HG02970 (cell line): ENCODE measurements at regions not wholly inside any gene's neighbourhood (a gene's known extent, or its start where the extent isn't known, plus 50 kb on each side); places are given as distances from the start of the nearest gene placed in this dataset.

Experiments
- ATAC-seq: cut with Tn5 transposase; IDR thresholded peaks from one replicate; pipeline ENCODE4 v1.9.1; 2021; ENCODE audit warnings: mild to moderate bottlenecking, moderate library complexity, moderate number of reproducible peaks; ENCODE audit not compliant: unreplicated experiment, low FRiP score

DNA sequence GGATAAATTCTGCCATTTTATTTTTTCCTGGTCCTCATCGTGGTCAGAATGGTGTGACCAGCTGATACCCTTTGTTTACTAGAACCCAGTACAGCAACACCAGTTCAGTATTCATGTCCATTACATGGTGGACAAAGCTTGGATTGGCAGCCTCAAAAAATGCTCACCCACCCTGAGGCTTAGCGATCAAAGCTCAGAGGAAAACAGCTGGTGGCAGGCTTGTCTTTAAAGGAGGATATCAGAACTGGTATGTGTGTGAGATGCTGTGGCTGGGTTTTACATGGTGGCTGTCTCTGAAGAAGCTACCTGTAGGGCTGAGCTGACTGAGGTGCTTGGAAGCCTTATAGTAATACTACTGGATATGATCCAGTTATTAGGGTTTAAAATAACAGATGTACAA lies 471.1 kb upstream of the MEX3C start:
- no peak for ATAC-seq

DNA sequence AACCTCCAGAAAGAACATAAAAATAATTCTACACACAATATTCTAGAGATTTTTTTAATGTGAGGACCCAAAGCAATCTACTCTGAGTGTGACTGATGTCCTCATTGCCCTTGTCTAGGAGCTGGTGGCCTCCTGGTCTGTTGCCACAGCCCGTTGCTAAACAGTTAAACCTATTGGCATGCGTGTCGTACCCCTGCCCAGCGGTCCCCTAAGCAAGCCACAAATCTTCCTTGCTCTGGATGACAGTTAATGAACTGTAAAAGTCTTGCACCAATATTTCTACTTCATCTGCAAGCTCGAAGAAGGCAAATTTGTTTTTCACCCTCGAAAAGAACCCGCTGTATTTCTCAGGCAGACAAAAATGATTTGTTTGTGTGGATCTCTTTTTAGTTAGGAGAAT lies 489.1 kb upstream of the MEX3C start:
- no peak for ATAC-seq

DNA sequence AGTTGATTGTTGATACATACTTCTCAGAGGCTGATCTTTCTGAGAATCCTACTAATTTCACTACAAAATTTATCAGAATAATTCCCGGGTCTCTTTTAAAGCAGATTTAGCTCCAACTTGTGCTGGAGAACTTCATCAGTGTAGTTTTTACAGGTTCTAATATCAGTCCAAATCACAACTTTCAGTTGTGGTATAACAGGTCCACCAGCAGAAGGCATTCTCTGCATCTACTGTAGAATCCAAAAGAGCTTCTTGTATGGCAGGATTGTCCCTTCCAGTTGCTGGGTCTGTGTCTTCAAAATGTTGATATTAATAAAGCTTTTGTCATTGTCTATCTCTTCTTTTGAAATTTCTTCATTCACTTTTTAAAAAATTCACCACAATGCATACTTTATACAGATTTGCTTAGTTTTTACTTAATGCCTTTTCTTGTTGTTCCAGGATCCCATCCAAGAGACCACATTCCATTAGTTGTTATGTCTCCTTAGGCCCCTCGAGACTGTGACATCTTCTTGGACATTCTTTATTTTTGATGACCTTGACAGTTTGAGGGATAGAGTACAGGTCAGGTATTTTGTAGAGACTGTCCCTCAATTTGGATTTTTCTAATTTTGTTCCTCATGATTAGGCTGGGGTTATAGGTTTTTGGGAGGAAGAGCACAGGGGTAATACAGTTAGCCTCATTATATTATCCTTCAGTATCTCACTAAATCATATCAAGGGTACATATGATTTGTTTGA lies 490.5 kb upstream of the MEX3C start:
- ATAC-seq: no peak

DNA sequence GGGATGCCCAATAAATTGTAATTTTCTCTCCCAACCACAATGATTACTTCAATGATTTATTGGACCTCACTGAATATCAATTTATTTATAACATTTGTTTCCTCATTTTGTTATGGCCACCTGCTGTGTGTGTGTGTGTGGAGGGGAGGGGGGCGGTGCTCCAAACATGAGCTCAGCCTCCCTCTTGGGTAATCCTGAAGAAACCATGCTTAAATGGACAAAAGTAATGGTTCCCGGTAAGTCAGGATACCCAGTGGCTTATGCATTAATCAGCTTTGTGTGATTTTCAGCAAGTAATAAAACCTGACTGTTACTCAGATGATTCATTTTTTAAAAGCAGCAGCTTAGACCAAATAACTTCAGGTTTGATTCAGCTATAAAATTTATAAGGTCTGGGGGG lies 495.1 kb upstream of the MEX3C start:
- ATAC-seq: no peak

DNA sequence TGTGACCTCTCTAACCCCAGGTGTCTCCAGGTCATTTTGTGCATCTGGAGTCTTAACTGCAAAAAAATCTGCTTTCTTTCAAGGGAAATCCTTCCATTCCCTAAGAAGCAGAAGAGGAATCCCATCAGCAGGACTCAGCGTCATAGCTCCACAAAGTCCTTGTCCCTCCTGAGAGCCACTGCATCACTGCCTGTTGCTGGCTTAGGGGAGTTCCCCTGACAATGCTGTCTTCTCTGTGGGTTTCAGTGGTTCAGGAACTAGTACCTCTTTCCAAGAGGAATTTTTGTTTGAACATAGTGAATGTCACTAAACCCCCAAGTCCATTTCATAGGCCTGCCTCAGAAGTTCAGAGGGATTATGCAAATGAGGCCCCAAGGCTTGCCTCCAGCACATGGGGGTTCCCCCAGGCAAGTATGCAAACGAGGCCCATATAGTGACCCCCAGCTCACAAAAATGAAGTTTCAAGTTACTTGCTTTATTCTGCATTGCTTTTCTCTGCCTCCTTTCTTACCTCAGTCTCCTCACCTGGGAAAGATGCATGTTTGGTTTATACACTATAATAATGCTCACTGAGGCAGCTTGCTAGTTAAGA lies 513.9 kb upstream of the MEX3C start:
- ATAC-seq: peak; percentile 70

DNA sequence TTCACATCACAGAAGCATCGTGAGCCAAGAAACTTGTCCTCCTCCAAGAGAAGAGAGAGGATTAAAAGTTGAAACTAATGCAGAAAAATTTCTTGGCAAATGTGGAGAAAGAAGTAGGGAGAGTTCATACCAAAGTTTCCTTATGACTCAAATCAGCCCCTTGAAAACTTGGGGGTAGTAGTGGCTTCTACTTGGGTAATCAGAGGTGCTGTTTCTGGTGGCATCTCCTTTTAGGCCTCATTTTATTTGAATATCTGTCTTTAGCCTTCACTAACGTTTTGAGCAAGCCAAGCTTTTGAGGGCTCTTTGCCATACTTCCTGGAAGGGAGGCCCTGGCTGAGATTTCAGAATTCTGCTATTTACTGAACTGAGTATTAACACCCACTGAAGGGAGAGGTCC lies 515.3 kb upstream of the MEX3C start:
- ATAC-seq: no peak

DNA sequence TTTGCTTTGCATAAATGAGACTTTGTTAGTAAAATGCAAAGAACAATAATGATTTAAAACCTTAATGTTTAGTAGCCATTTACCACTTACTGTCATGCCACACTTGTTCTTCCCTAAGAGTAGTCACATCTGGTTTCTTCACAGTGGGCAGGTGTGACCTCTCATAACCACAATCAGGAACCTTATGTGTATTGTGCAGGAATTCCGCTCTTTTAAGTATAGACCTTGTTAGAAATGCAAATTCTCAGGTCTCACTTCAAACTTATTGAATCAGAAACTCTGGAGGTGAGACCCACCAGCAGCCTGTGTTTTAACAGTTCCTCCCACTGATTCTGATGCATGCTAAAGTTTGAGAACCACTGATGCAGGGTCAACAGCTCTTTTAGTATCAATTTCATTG lies 518.8 kb upstream of the MEX3C start:
- no peak for ATAC-seq

DNA sequence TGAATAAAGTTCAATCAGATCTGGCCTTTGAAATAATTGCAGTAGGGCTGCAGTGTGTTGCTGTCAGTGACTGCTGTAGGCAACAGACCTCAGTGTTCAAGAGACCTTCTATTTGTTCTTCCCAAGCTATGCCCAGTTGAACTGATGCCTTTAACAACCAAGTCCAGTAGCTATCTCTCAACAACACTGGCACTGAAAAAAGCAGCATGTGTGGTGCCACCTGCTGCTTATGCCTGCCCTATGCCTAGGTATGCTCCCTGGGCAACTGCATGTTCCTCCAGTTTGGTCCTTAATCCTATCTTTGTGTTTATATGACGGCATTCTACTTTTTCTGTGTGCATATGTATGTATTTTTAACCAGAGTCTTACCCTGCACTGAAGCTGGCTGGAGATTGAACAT lies 523.9 kb upstream of the MEX3C start:
- ATAC-seq: no peak

DNA sequence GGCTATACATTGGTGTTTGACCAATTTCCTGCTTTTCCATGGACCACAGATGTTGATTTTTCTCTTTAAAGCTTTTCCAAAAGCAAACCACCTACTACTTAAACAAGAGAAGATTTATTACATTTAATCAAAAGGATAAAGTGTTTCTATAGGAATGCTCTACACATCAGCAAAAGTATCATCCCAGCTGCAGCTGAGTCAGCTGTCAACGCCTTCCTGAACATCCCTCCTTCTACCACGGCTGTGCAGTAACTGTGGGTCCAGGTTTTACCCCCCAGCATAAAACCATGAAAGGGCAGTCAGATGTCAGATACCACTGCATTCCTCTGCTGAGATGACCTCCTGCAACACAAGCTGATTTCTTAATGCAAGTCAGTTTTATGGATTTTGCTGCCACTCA lies 524.5 kb upstream of the MEX3C start:
- ATAC-seq: no peak

DNA sequence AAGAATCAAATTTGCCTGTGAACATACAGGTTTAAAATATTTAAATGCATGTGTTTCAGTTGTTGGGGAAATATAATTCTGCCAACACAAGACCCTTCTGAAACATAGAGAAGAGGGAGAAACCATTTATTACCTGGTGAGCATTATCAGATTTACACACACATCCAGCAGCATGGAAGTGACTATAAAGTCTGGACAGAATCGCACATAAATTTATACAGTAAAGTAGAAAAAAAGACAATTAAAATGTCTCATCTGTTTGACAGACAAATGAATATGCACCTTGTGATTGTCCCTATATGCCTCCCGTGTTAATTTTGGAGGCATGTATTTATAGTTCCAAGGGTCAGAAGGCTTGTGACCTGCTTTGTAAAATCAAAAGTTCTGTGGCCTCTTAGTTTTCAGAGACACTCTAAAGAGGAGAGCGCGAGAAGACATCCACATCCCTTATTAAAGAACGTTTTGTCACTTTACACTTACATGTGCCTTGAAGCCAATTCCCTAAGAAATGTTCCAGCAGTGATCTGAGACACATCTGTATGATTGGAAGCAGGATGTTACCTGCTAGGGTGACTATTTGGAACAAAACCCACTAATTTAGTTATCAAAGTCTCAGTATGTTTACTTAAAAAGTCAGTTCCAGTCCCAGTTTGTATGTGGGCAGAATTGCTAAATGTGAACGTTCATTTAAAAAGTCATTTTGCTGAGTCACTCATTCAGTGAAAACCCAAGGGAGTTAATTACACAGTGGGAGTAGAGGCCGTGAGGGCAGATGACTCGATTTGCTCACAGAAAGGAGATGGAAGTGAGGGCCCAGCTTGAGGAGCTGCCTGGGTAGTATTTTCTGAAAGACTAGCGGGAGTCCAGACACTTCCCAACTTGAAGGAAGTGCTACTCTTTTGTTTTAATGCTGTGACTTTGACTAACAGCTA lies 527.6 kb upstream of the MEX3C start:
- ATAC-seq: no peak

DNA sequence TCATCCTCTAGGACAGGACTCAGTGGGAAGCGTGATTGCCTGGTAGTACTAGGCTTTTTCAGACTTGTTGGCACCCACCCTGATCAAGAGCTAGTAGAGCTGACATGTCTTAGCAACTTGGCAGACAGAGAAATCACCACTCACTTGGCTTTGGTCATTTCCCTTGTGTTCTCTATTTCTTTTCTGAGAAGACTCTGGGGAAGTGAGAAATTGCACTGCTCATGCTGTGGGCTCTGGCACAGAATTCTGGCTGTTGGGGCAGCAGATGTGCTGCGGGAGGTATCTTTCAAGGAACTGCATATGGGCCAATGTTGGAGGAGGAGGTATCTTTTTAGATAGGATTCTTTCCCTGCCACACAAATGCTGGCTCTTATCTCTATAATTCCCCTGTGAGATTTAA lies 529.1 kb upstream of the MEX3C start:
- no peak for ATAC-seq

DNA sequence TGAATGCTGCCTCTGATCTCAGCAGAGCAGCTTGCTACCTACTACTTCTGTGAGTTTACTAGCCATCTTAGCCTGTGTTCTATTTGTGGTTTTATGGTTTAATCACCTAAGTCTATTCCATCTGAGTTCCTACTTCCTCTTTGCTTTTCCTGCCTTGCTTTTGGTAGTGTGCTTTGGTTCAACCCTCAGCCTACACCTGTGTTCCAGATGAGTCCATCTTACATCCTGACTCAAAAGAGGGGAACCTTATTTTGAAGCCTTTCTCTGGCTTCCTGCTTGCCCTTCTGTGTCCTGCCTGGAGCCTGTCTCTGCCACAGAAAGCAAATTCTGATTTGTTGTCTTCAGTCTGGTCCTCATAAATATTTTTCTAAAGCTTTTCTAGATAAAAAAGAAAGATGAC lies 530.3 kb upstream of the MEX3C start:
- ATAC-seq: peak; percentile 46

DNA sequence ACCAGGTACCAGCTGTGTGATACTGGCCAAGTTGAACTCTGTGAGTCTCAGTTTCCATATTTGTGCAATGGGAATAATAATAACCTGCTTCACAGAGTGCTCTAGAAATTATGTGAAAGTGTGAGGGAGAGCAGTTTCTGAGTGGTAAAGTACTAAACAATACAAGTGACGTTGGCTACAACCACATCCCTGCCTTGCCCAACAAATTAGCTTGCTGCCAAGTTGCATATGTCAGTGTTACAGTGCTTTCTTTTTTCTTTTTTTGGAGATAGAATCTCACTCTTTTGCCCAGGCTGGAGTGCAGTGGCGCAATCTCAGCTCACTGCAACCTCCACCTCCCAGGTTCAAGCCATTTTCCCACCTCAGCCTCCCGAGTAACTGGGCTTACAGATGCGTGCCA lies 533.6 kb upstream of the MEX3C start:
- ATAC-seq: no peak

DNA sequence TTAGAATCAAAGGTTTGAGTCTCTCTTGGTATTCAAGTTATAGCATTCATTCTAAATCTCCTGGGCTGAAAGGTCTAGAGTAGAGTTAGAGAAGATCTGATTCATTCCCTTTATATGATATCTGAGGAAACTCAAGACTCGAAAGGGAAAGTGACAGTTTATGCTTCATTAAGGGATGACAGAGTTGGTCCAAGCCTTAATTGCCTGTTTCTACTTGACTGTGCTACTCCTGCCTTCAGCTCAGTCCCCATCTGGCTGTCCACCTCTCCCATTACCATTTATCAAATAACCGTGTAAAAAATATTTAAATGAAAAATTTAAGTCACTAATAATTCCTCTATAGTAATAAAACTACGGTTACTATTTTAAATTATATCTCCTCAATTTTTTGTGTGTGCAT lies 537.1 kb upstream of the MEX3C start:
- ATAC-seq: no peak

DNA sequence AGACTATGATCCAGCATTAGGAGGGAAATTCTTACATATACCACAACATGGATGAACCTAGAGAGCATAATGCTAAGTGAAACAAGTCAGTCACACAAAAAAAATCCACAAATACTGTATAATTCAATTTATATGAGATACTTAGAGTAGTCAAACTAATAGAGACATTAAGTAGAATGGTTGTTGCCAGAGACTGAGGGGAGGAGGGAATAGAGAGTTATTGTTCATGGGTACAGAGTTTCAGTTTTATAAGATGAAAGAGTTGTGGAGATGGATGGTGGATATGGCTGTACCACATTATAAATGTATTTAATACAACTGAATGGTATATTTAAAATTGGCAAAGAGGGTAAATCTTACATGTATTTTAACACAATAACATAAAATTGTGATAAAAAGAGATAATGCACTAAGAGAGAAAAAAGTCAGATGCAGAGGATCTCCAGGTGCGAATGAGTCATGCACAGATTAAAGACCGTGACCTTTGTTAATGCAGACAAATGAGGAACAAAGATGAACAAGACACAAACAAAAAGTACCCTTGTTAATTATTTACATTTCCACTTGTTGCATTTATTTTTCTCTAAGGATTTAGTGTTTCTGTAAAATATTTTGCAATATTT lies 541.7 kb upstream of the MEX3C start:
- peak; percentile 84 for ATAC-seq

DNA sequence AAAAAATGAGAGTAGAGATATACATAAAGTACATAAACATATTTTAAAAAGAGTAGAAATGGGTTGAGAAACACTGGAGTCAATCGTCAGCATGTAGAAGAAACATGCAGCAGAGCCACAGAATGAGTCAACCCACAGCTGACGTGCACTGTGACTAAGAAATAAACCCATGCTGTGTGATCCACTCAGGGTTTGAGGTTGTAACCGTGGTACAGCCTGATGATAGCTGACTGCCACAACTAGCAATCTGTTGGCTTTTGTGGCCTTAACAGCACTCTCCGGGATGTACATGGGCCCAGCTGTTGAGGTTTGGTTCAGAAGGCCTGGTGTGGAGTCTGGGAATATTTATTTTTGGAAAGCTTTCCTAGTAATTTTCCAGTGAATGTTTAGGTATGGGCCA lies 554.4 kb upstream of the MEX3C start:
- ATAC-seq: no peak

DNA sequence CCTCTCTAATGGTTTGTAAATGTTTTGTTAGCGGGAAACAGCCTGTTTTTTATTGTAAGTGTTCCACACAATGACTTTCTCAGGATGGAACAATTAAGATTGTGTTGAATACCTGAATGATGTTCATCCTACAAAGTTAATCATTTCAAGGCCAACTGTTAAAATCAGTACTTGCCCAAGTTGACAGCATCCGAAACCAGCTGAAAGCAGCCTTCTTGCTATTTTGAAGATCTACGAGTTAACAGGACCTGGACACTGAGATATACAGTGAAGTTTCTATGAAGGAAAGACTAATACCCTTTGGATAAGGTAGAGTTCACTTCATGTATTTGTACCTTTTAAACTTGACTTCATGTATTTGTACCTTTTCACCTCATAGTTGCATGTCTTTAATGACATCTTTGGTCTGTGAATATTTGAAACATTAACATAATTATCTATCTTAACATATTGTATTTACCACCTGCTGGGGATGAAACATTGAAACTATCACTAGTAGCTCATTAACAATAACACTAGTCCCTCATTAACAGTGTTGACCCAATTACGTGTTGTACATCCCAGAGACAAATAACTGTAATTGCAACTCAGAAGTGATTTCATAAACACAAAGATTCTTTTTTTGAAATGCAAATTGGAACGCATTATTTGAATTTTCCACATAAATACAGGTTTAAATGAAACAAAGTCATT lies 556.0 kb upstream of the MEX3C start:
- ATAC-seq: no peak

DNA sequence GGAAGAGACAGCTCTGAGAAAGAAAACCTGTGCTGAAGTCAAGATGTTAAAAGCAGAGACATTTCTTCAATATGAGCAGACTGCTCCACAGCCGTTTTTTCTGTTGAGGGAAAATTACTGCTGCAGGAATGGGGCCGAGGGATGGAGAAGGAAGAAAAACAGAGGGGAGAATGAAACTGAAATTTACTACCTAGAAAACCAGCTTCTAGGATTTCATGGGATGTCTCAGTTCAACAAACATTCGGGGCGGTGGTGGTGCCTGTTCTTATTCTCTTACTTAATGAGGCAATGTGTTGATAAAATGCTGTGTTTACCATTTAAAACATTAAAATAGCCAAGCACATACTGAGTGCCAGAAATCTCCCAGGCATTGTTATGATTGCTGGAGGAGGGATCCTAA lies 557.1 kb upstream of the MEX3C start:
- ATAC-seq: no peak

DNA sequence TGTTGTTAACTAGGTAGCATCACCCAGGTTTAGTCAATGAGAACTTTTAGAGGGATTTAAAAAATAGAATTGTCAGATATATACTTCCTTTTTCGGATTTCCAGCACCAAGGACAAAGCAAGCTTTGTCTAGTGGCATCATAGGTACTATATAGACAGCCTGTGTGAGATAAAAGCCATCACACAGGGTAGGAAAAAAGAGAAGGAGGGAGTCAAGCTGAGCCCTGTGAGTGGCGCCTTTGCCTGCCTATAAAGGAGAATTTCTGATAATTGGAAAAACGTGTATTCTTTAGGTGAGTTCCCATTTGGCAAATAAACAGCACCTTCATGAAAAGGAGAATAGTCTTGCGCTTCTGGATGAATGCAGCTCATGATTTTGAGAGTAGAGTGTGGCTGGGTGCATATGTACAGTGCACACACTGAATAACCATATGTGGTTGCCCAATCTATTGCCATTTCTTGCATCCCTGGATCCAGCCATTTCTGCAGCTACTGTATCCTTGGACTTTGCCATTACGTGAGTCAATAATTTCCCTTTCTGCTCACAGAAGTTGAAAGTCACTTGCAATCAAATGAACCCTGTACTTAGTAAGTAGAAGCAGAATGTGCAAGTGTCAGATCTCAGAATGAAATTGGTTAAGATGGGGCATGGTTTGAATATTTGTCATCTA lies 559.9 kb upstream of the MEX3C start:
- no peak for ATAC-seq

DNA sequence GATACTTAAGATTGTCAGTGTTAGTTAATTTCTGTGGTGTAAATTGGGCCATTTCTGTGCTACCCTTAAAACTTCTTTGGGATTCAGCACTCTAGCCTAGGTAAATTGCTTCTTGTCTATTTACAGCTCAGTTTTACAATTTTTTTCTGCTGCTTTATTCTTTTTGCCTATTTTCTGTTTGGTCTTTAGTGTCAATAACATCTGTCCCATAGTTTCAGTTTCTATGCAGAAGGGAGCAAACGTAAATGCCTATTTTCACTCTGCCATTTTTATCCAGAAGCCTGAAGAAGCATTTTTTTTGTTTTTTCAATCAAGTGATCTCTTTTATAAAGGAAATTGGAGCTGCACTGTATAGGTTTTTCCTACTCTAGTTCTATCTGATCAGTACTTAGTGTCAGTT lies 564.9 kb upstream of the MEX3C start:
- no peak for ATAC-seq
